IMR-90 (cell line): ENCODE measurements at regions not wholly inside any gene's neighbourhood (a gene's known extent, or its start where the extent isn't known, plus 50 kb on each side); places are given as distances from the start of the nearest gene placed in this dataset.

Experiments
- ATAC-seq: fragments of 200-7000 bp; cut with Tn5 transposase; 2 replicates; pipeline ENCODE4 v1.9.1; 2020; ENCODE audit warnings: low read depth, mild to moderate bottlenecking, moderate library complexity
- BruUV-seq: library from RNA; stranded (reverse); fragments of 400-500 nt; replicated peaks from 2 replicates; lab custom pipeline; 2021; lab: Mats Ljungman, UMichigan
- CTCF ChIA-PET: fragments of 300-600 bp; formaldehyde crosslinking; extraction: SDS; loops from one replicate; lab custom pipeline; 2021; ENCODE audit warnings: antibody characterized with exemption; lab: Yijun Ruan, JAX
- POLR2A ChIA-PET: fragments of 300-600 bp; sonication (Branson Sonifier 250); formaldehyde crosslinking; loops from one replicate; lab custom pipeline; 2022; ENCODE audit warnings: antibody characterized with exemption; ENCODE audit not compliant: unreplicated experiment; lab: Charles Lee
- DNase-seq: peaks from one replicate; pipeline ENCODE4 v3.0.0; 2013
- H2AFZ ChIP-seq: replicated peaks from 2 replicates; pipeline ENCODE3; 2013; ENCODE audit warnings: low read length, mild to moderate bottlenecking; ENCODE audit not compliant: poor library complexity
- H2AK5ac ChIP-seq: 2 replicates; pipeline ENCODE4 v1.6.1; 2013; ENCODE audit warnings: low read depth, low read length, inconsistent platforms
- H2AK9ac ChIP-seq: replicated peaks from 2 replicates; pipeline ENCODE3; 2013; ENCODE audit warnings: mild to moderate bottlenecking, low read depth, low read length, moderate library complexity; ENCODE audit not compliant: poor library complexity
- H2BK120ac ChIP-seq: 2 replicates; pipeline ENCODE4 v1.6.1; 2013; ENCODE audit warnings: low read depth, low read length, inconsistent platforms
- H2BK15ac ChIP-seq: 3 replicates; pipeline ENCODE4 v1.6.1; 2013; ENCODE audit warnings: low read depth, low read length, inconsistent platforms
- H2BK20ac ChIP-seq: 2 replicates; pipeline ENCODE4 v1.6.1; 2013; ENCODE audit warnings: low read depth, mild to moderate bottlenecking, inconsistent platforms, low read length, moderate library complexity
- H2BK5ac ChIP-seq: 2 replicates; pipeline ENCODE4 v1.6.1; 2013; ENCODE audit warnings: mild to moderate bottlenecking, low read depth, low read length, inconsistent platforms; ENCODE audit not compliant: poor library complexity, severe bottlenecking
- H3K14ac ChIP-seq: replicated peaks from 2 replicates; pipeline ENCODE4 v1.6.1; 2013; ENCODE audit warnings: low read depth, low read length, inconsistent platforms
- H3K18ac ChIP-seq: 2 replicates; pipeline ENCODE4 v1.6.1; 2013; ENCODE audit warnings: low read depth, low read length, control low read depth
- H3K23ac ChIP-seq: 2 replicates; pipeline ENCODE4 v1.6.1; 2013; ENCODE audit warnings: low read depth, low read length, inconsistent platforms
- H3K27ac ChIP-seq: 2 replicates; pipeline ENCODE4 v1.5.1; 2013; ENCODE audit warnings: mild to moderate bottlenecking, control low read depth, low read length; ENCODE audit not compliant: insufficient read depth
- H3K27me3 ChIP-seq: 2 replicates; pipeline ENCODE4 v1.6.1; 2013; ENCODE audit warnings: low read length; ENCODE audit not compliant: control insufficient read depth, insufficient read depth
- H3K36me3 ChIP-seq: 2 replicates; pipeline ENCODE4 v1.6.1; 2013; ENCODE audit warnings: low read length, mixed read lengths; ENCODE audit not compliant: control insufficient read depth, insufficient read depth
- H3K4ac ChIP-seq: 2 replicates; pipeline ENCODE4 v1.6.1; 2013; ENCODE audit warnings: low read depth, low read length, inconsistent platforms
- H3K4me1 ChIP-seq: 2 replicates; pipeline ENCODE4 v1.6.1; 2013; ENCODE audit warnings: low read length, mixed read lengths; ENCODE audit not compliant: control insufficient read depth, insufficient read depth
- H3K4me2 ChIP-seq: 2 replicates; pipeline ENCODE4 v1.6.1; 2013; ENCODE audit warnings: low read depth, mild to moderate bottlenecking, control low read depth, low read length, moderate library complexity
- H3K4me3 ChIP-seq: 2 replicates; pipeline ENCODE4 v1.5.1; 2013; ENCODE audit warnings: low read depth, mild to moderate bottlenecking, control low read depth, low read length, moderate library complexity; ENCODE audit not compliant: insufficient read depth
- H3K56ac ChIP-seq: 2 replicates; pipeline ENCODE4 v1.6.1; 2013; ENCODE audit warnings: low read length, inconsistent platforms; ENCODE audit not compliant: insufficient read depth; ENCODE audit errors: extremely low read depth
- H3K79me1 ChIP-seq, 2 experiments: 2 replicates each; pipeline ENCODE4 v1.6.1; 2013; ENCODE audit warnings: low read length in 2 of 2, inconsistent platforms in 1 of 2, low read depth in 1 of 2
- H3K9ac ChIP-seq: 2 replicates; pipeline ENCODE4 v1.6.1; 2013; ENCODE audit warnings: low read depth, low read length, control low read depth
- H3K9me1 ChIP-seq: 2 replicates; pipeline ENCODE4 v1.6.1; 2013; ENCODE audit warnings: low read length, inconsistent platforms; ENCODE audit not compliant: insufficient read depth
- H3K9me3 ChIP-seq: 2 replicates; pipeline ENCODE4 v1.6.1; 2013; ENCODE audit warnings: low read length; ENCODE audit not compliant: control insufficient read depth, insufficient read depth
- H4K20me1 ChIP-seq: 2 replicates; pipeline ENCODE4 v1.6.1; 2013; ENCODE audit warnings: low read length, inconsistent platforms; ENCODE audit not compliant: insufficient read depth
- H4K5ac ChIP-seq: 2 replicates; pipeline ENCODE4 v1.6.1; 2013; ENCODE audit warnings: mild to moderate bottlenecking, low read depth, low read length, control low read depth
- H4K8ac ChIP-seq, 2 experiments: 2 replicates each; pipeline ENCODE4 v1.6.1; 2013; ENCODE audit warnings: low read depth in 2 of 2, low read length in 2 of 2, control low read depth in 1 of 2, inconsistent platforms in 1 of 2
- H4K91ac ChIP-seq: 2 replicates; pipeline ENCODE4 v1.6.1; 2013; ENCODE audit warnings: low read depth, low read length, inconsistent platforms; ENCODE audit not compliant: insufficient read depth
- CTCF ChIP-seq: conservative IDR thresholded peaks from 2 replicates; pipeline ENCODE4 v1.5.1; 2012; ENCODE audit warnings: mild to moderate bottlenecking, low read depth, low read length, improper control_type of control experiment
- POLR2A ChIP-seq: IDR thresholded peaks from 2 replicates; pipeline ENCODE4 v1.6.1; 2012; ENCODE audit warnings: mild to moderate bottlenecking, low read depth, low read length
- RAD21 ChIP-seq: IDR thresholded peaks from 2 replicates; pipeline ENCODE4 v1.6.1; 2012; ENCODE audit warnings: low read length, improper control_type of control experiment
- RFX5 ChIP-seq: IDR thresholded peaks from 2 replicates; pipeline ENCODE4 v1.8.0; 2012; ENCODE audit warnings: low read depth, mild to moderate bottlenecking, low read length, moderate library complexity
- WGBS, 2 experiments: methylation state at CpG; one replicate each; pipeline versions ENCODE4 v1.1.5 to v1.1.7; 2013; ENCODE audit warnings: missing lambda C conversion rate in 2 of 2; ENCODE audit not compliant: insufficient read length in 1 of 2; ENCODE audit errors: extremely low coverage in 2 of 2; 5-methylcytosine and 5-hydroxymethylcytosine counted together
- dilution Hi-C: fragments of 300-500 bp; cut with HindIII; formaldehyde crosslinking; loops from one replicate; pipeline ENCODE4 v1.14.3; 2018; ENCODE audit warnings: low sequenced_read_pairs; ENCODE audit not compliant: unreplicated experiment
- in situ Hi-C: fragments of 300-500 bp; cut with MboI; formaldehyde crosslinking; loops from 3 replicates; pipeline ENCODE4 v1.14.3; 2019; ENCODE audit warnings: low sequenced_read_pairs, inconsistent platforms, mixed read lengths
- intact Hi-C: fragments of 100-400 bp; cut with micrococcal nuclease; formaldehyde crosslinking; loops from 2 replicates; pipeline ENCODE4 v1.10.0; 2022

GRCh38 chr1:200234938-200235337, 174.9 kb downstream of the ZNF281 start:
- H3K27ac ChIP-seq: no peak overlapping the region
- H2AK9ac ChIP-seq: no peak overlapping the region
- no peaks in the 10 kb centered on the region for H3K36me3 ChIP-seq
- no peak overlapping the region for H3K4me3 ChIP-seq
- H3K9me3 ChIP-seq: no peaks in the 10 kb centered on the region
- no peak overlapping the region for H4K91ac ChIP-seq
- DNase-seq (no peak), ATAC-seq (no peak)
- H3K27me3 ChIP-seq: no peaks in the 10 kb centered on the region
- H2BK15ac ChIP-seq: peak overlapping the region; percentile 82; the same call in 2 of the 3 replicates
- no TSS peak for BruUV-seq
- no peak overlapping the region for H4K8ac ChIP-seq
- 0 out of 2 replicates have a peak overlapping the region, but pooled peaks have one; percentile 43 for H3K14ac ChIP-seq
- peak overlapping the region; percentile 56 for H2AK5ac ChIP-seq
- H3K23ac ChIP-seq: no peak overlapping the region; the same call in 1 of the 2 replicates
- dilution Hi-C loops: no loop called here
- H3K56ac ChIP-seq: no peak overlapping the region
- in situ Hi-C loops: no loop called here
- no peak overlapping the region for H2AFZ ChIP-seq
- peak overlapping the region; percentile 39; the same call in 1 of the 2 replicates for H2BK20ac ChIP-seq
- H3K4me1 ChIP-seq: peaks cover 8% of the 10 kb centered on the region
- intact Hi-C loops: no loop called here
- H2BK5ac ChIP-seq: no peak overlapping the region
- H3K79me1 ChIP-seq: no peaks in the 10 kb centered on the region
- peak overlapping the region; percentile 35; the same call in 1 of the 2 replicates for H3K18ac ChIP-seq
- no peak overlapping the region for H3K4me2 ChIP-seq
- no peak overlapping the region for H3K9ac ChIP-seq
- H4K5ac ChIP-seq: no peak overlapping the region; the same call in 1 of the 2 replicates
- ChIA-PET POLR2A (no interaction called here), CTCF (interaction anchor here (0.6 kb wide), 1 partner anchor 448 kb away, joined by 6 read pairs; no protein-coding TSS in a partner anchor)
- WGBS, 2 experiments: no CpG with 5 or more reads among the region's 2 CpGs
- H2BK120ac ChIP-seq: peak overlapping the region; percentile 47; the same call in 1 of the 2 replicates
- TF ChIP-seq CTCF (no peak), POLR2A (no peak), RAD21 (no peak), RFX5 (no peak)
- H3K4ac ChIP-seq: peak overlapping the region; percentile 37; the same call in 1 of the 2 replicates
- H3K9me1 ChIP-seq: no peaks in the 10 kb centered on the region; the same call in 1 of the 2 replicates
- H4K20me1 ChIP-seq: no peaks in the 10 kb centered on the region
